Muscle layer of colon (tissue), 2 donors: ENCODE measurements at regions not wholly inside any gene's neighbourhood (a gene's known extent, or its start where the extent isn't known, plus 50 kb on each side); places are given as distances from the start of the nearest gene placed in this dataset.
A peak's percentile ranks its signal among the peaks of the same experiment; 100 is the strongest.

ENCODE experiments used
- H3K27ac ChIP-seq: one replicate; pipeline ENCODE4 v1.7.0; 2013; ENCODE audit warnings: low read depth, mild to moderate bottlenecking, low read length, moderate library complexity
- H3K27me3 ChIP-seq, 2 donors: one replicate each; pipeline ENCODE4 v1.7.0; 2013; ENCODE audit warnings: low read length in 2 of 2, mild to moderate bottlenecking in 2 of 2; ENCODE audit not compliant: insufficient read depth in 2 of 2, control insufficient read depth in 1 of 2
- H3K36me3 ChIP-seq: one replicate; pipeline ENCODE4 v1.7.0; 2013; ENCODE audit warnings: mild to moderate bottlenecking, low read length; ENCODE audit not compliant: insufficient read depth
- H3K4me1 ChIP-seq: one replicate; pipeline ENCODE4 v1.7.0; 2013; ENCODE audit warnings: mild to moderate bottlenecking, low read length; ENCODE audit not compliant: insufficient read depth
- H3K4me3 ChIP-seq, 2 donors: one replicate each; pipeline ENCODE4 v1.7.0; 2013; ENCODE audit warnings: low read length in 2 of 2, low read depth in 1 of 2, mild to moderate bottlenecking in 1 of 2, moderate library complexity in 1 of 2
- H3K9ac ChIP-seq: one replicate; pipeline ENCODE4 v1.7.0; 2013; ENCODE audit warnings: low read length
- H3K9me3 ChIP-seq: one replicate; pipeline ENCODE4 v1.7.0; 2013; ENCODE audit warnings: mild to moderate bottlenecking, low read length
- donor health status: abdominal sarcoma.
- donor health status: Adenocarcinoma of cecum.

GRCh38 chr20:63112491-63113219 is 103.3 kb downstream of the YTHDF1 start:
- no peaks in the 10 kb centered on the region for H3K9me3 ChIP-seq
- H3K9ac ChIP-seq: no peak overlapping the region
- H3K4me1 ChIP-seq: no peaks in the 10 kb centered on the region
- H3K36me3 ChIP-seq: no peaks in the 10 kb centered on the region
- H3K4me3 ChIP-seq: no peak overlapping the region
- peaks cover 0 to 7% of the 10 kb centered on the region in 2 donors for H3K27me3 ChIP-seq
- H3K27ac ChIP-seq: no peak overlapping the region

GRCh38 chr20:63108247-63108646 is 101.5 kb upstream of the BHLHE23 start:
- H3K27me3 ChIP-seq: no peaks in the 10 kb centered on the region
- H3K9ac ChIP-seq: no peak overlapping the region
- H3K4me3 ChIP-seq: no peak overlapping the region
- H3K4me1 ChIP-seq: peaks cover 5% of the 10 kb centered on the region
- no peaks in the 10 kb centered on the region for H3K36me3 ChIP-seq
- H3K9me3 ChIP-seq: no peaks in the 10 kb centered on the region
- no peak overlapping the region for H3K27ac ChIP-seq

GRCh38 chr20:63107449-63108200 is 100.9 kb upstream of the BHLHE23 start:
- Histone ChIP-seq H3K9me3 (no peaks in the 10 kb centered on the region), H3K36me3 (no peaks in the 10 kb centered on the region), H3K4me3 (no peak overlapping the region), H3K4me1 (peaks cover 5% of the 10 kb centered on the region), H3K27ac (no peak overlapping the region), H3K9ac (no peak overlapping the region), H3K27me3 (no peaks in the 10 kb centered on the region)

DNA sequence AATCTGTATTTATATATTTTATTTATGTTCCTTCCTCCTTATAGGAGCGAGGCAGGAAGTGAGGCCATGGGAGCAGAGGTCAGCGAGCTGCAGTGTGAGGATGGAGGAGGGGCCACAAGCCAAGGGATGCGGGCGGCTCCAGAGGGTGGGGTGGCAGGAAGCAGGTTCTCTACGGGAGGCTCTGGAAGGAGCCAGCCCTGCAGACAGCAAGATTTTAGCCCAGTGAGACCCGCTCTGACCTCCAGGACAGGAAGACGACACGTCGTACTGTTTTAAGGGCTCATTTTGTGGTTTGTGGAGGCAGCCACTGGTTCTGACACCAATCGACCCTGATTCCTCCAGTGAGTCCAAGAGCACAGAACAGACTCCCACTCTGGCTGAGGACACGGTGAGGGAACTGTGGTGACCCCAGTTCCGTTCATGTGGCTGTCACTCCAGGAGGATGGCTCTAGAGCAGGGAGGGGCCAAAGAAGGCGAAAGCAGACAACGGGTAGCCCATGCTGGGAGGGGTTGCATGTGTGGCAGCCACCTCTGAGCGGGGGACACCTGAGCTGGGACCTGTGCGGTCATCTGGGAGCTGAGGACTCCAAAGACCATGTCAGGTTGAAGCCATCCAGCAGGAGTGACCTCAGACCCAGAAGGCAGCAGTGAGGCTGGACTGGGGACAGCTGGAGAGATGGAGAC is 100.1 kb upstream of the BHLHE23 start:
- Histone ChIP-seq H3K36me3 (no peaks in the 10 kb centered on the region), H3K4me1 (peaks cover 5% of the 10 kb centered on the region), H3K9ac (no peak overlapping the region), H3K4me3 (no peak overlapping the region), H3K9me3 (no peaks in the 10 kb centered on the region), H3K27me3 (no peaks in the 10 kb centered on the region), H3K27ac (no peak overlapping the region)

DNA sequence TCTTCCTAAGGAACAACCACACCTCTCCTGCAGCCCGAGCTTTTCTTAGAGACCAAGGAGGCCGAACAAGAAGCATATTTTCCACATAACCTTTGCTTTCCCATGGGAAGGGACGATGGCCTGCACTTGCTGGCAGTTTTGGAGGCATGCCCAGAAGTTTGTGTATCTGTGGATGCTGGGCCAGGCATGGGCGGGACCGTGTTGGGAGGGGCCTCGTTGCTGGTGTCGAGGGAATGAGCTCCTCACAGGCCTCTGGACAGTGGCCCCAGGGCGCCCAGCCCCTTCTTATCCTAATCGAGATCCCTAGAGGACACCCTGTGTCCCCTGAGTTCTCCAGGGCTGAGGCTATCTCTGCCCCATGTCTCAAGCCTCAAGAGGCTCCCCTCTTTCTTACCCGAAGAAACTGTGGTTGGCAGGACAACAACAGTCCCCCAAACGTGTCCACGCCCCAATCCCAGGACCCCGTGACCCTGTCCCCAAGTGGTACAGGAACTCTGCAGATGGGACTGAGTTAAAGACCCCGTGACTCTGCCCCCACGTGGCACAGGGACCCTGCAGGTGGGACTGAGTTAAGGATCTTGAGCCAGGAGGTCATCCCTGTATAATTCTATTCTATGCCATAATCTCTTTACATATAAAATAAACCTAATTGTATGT is 99.5 kb upstream of the BHLHE23 start:
- Histone ChIP-seq H3K4me1 (peaks cover 5% of the 10 kb centered on the region), H3K27me3 (no peaks in the 10 kb centered on the region), H3K36me3 (no peaks in the 10 kb centered on the region), H3K9me3 (no peaks in the 10 kb centered on the region), H3K27ac (peak overlapping the region; percentile 46), H3K9ac (no peak overlapping the region), H3K4me3 (no peak overlapping the region)

- H3K9me3 ChIP-seq: no peaks in the 10 kb centered on the region
- H3K27ac ChIP-seq: peak overlapping the region; percentile 46
- peaks cover 0 to 6% of the 10 kb centered on the region in 2 donors for H3K27me3 ChIP-seq
- H3K4me3 ChIP-seq: no peak overlapping the region
- no peaks in the 10 kb centered on the region for H3K36me3 ChIP-seq
- H3K4me1 ChIP-seq: peaks cover 5% of the 10 kb centered on the region
- H3K9ac ChIP-seq: no peak overlapping the region
These were observed 98.7 kb upstream of the BHLHE23 start for GRCh38 chr20:63105211-63106107.

- H3K36me3 ChIP-seq: no peaks in the 10 kb centered on the region
- H3K9ac ChIP-seq: no peak overlapping the region
- H3K4me3 ChIP-seq: no peak overlapping the region
- H3K4me1 ChIP-seq: peaks cover 5% of the 10 kb centered on the region
- H3K27ac ChIP-seq: no peak overlapping the region
- no peaks in the 10 kb centered on the region for H3K9me3 ChIP-seq
- H3K27me3 ChIP-seq: peaks cover 0 to 12% of the 10 kb centered on the region in 2 donors
These were observed 97.8 kb upstream of the BHLHE23 start for GRCh38 chr20:63104312-63105181.

GRCh38 chr20:63103402-63104311 is 96.9 kb upstream of the BHLHE23 start:
- H3K27me3 ChIP-seq: peaks cover 0 to 18% of the 10 kb centered on the region in 2 donors
- peaks cover 5% of the 10 kb centered on the region for H3K4me1 ChIP-seq
- no peaks in the 10 kb centered on the region for H3K9me3 ChIP-seq
- H3K27ac ChIP-seq: no peak overlapping the region
- H3K4me3 ChIP-seq: no peak overlapping the region
- no peaks in the 10 kb centered on the region for H3K36me3 ChIP-seq
- no peak overlapping the region for H3K9ac ChIP-seq

DNA sequence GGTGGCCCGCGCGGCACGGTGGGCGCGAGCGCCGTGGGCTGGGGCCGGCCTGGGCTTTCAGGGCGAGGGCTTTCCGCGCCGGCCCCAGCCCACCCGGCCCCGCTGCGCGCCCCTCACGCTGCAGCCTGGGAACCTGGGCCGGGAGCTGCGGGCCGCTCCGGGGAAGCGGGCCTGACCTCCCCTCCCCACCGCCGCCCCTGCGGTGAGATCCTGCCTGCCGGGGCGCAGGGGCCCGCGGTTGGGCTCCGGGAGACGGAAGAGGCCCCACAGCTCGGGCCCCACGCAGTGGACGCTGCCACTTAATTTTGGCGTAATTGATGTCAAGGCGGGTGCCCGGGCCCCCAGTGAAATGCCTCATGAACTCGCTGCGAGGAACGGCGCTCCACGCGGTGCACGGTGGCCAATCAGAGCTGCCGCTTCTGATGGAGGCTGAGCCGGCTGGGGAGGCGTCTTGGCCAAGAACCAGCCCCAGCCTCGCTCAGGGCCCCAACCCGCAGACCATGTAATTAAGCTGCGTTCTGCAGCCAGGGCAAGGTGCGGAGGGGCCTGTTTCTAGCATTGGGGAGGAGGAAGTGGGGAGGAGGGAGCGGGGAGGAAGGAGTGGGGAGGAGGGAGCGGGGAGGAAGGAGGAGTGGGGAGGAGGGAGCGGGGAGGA is 96.1 kb upstream of the BHLHE23 start:
- Histone ChIP-seq H3K9ac (no peak overlapping the region), H3K27ac (no peak overlapping the region), H3K36me3 (no peaks in the 10 kb centered on the region), H3K4me3 (peak overlapping the region; percentile 64 to 80), H3K4me1 (peaks cover 5% of the 10 kb centered on the region), H3K27me3 (peaks cover 0 to 18% of the 10 kb centered on the region in 2 donors), H3K9me3 (no peaks in the 10 kb centered on the region)
